SK-N-SH treated with all-trans-retinoic acid at 6 μM for 48 hours (cell line): ENCODE measurements at regions not wholly inside any gene's neighbourhood (a gene's known extent, or its start where the extent isn't known, plus 50 kb on each side); places are given as distances from the start of the nearest gene placed in this dataset.

Source experiments
- ATAC-seq: fragments of 200-7000 bp; cut with Tn5 transposase; 3 replicates; pipeline ENCODE4 v1.9.1; 2020; ENCODE audit warnings: mild to moderate bottlenecking, moderate library complexity
- ARNTL ChIP-seq: fragments of 450-650 bp; formaldehyde crosslinking; IDR thresholded peaks from 2 replicates; pipeline ENCODE4 v1.5.0; 2020; ENCODE audit warnings: low read depth, mild to moderate bottlenecking, moderate library complexity, borderline replicate concordance
- BACH2 ChIP-seq: fragments of 250-450 bp; sonication (Bioruptor Pico); IDR thresholded peaks from 2 replicates; pipeline ENCODE4 v1.9.0; 2021; ENCODE audit warnings: mild to moderate bottlenecking, borderline replicate concordance
- CREB5 ChIP-seq: fragments of 250-450 bp; sonication (Bioruptor Pico); IDR thresholded peaks from 2 replicates; pipeline ENCODE4 v1.5.1; 2020; ENCODE audit warnings: low read depth, mild to moderate bottlenecking, moderate library complexity
- CSDC2 ChIP-seq: fragments of 250-450 bp; sonication (Bioruptor Pico); IDR thresholded peaks from 2 replicates; pipeline ENCODE4 v1.5.0; 2020; ENCODE audit warnings: mild to moderate bottlenecking, moderate library complexity
- CSRNP3 ChIP-seq: fragments of 250-450 bp; sonication (Bioruptor Pico); IDR thresholded peaks from 2 replicates; pipeline ENCODE4 v1.5.1; 2021; ENCODE audit warnings: mild to moderate bottlenecking, moderate library complexity
- ESRRG ChIP-seq: fragments of 250-450 bp; sonication (Bioruptor Pico); IDR thresholded peaks from 2 replicates; pipeline ENCODE4 v1.6.1; 2021; ENCODE audit warnings: mild to moderate bottlenecking
- GLIS3 ChIP-seq: fragments of 250-450 bp; sonication (Bioruptor Pico); IDR thresholded peaks from 2 replicates; pipeline ENCODE4 v1.5.0; 2020; ENCODE audit warnings: mild to moderate bottlenecking, moderate library complexity
- ISL1 ChIP-seq: fragments of 250-450 bp; sonication (Bioruptor Pico); IDR thresholded peaks from 2 replicates; pipeline ENCODE4 v2.1.2; 2022; ENCODE audit warnings: mild to moderate bottlenecking, moderate library complexity
- OSR1 ChIP-seq: fragments of 250-450 bp; sonication (Bioruptor Pico); IDR thresholded peaks from 2 replicates; pipeline ENCODE4 v1.8.0; 2022; ENCODE audit warnings: moderate library complexity, mild to moderate bottlenecking, inconsistent platforms
- PATZ1 ChIP-seq: fragments of 250-450 bp; sonication (Bioruptor Pico); IDR thresholded peaks from 2 replicates; pipeline ENCODE4 v1.8.0; 2020; ENCODE audit warnings: mild to moderate bottlenecking, moderate library complexity, borderline replicate concordance
- PPARA ChIP-seq: fragments of 250-450 bp; sonication (Bioruptor Pico); IDR thresholded peaks from 2 replicates; pipeline ENCODE4 v1.5.0; 2020; ENCODE audit warnings: mild to moderate bottlenecking, borderline replicate concordance
- SNAI2 ChIP-seq: fragments of 250-450 bp; sonication (Bioruptor Pico); IDR thresholded peaks from 2 replicates; pipeline ENCODE4 v1.5.0; 2020; ENCODE audit warnings: mild to moderate bottlenecking, moderate library complexity
- TCF4 ChIP-seq: fragments of 250-450 bp; sonication (Bioruptor Pico); IDR thresholded peaks from 2 replicates; pipeline ENCODE4 v1.8.0; 2021; ENCODE audit warnings: mild to moderate bottlenecking, moderate library complexity, borderline replicate concordance
- TOX ChIP-seq: fragments of 250-450 bp; sonication (Bioruptor Pico); IDR thresholded peaks from 2 replicates; pipeline ENCODE4 v1.8.0; 2021; ENCODE audit warnings: mild to moderate bottlenecking, moderate library complexity, borderline replicate concordance
- ZC3H10 ChIP-seq: fragments of 250-450 bp; sonication (Bioruptor Pico); IDR thresholded peaks from 2 replicates; pipeline ENCODE4 v1.5.1; 2021; ENCODE audit warnings: mild to moderate bottlenecking, moderate library complexity
- ZFP3 ChIP-seq: fragments of 250-450 bp; sonication (Bioruptor Pico); IDR thresholded peaks from 2 replicates; pipeline ENCODE4 v1.5.0; 2020; ENCODE audit warnings: mild to moderate bottlenecking, moderate library complexity
- ZFP30 ChIP-seq: fragments of 450-650 bp; formaldehyde crosslinking; IDR thresholded peaks from 2 replicates; pipeline ENCODE4 v1.5.0; 2022; ENCODE audit warnings: mild to moderate bottlenecking, moderate library complexity
- ZNF565 ChIP-seq: fragments of 450-650 bp; formaldehyde crosslinking; conservative IDR thresholded peaks from 2 replicates; pipeline ENCODE4 v1.5.0; 2020; ENCODE audit warnings: low read depth, mild to moderate bottlenecking, moderate library complexity
- ZNF70 ChIP-seq: fragments of 450-650 bp; formaldehyde crosslinking; IDR thresholded peaks from 2 replicates; pipeline ENCODE4 v1.5.0; 2020; ENCODE audit warnings: mild to moderate bottlenecking, moderate library complexity
- ZNF8 ChIP-seq: fragments of 450-650 bp; formaldehyde crosslinking; IDR thresholded peaks from 2 replicates; pipeline ENCODE4 v1.5.0; 2020; ENCODE audit warnings: mild to moderate bottlenecking, moderate library complexity
- TF ChIP-seq, protein P1 (sequence below): fragments of 250-450 bp; sonication (Bioruptor Pico); IDR thresholded peaks from 2 replicates; pipeline ENCODE4 v1.8.0; 2021; ENCODE audit warnings: low read depth, mild to moderate bottlenecking, moderate library complexity, borderline replicate concordance
- TF ChIP-seq, protein P2 (sequence below): fragments of 250-450 bp; sonication (Bioruptor Pico); IDR thresholded peaks from 2 replicates; pipeline ENCODE4 v1.5.0; 2020; ENCODE audit warnings: mild to moderate bottlenecking, moderate library complexity

DNA sequence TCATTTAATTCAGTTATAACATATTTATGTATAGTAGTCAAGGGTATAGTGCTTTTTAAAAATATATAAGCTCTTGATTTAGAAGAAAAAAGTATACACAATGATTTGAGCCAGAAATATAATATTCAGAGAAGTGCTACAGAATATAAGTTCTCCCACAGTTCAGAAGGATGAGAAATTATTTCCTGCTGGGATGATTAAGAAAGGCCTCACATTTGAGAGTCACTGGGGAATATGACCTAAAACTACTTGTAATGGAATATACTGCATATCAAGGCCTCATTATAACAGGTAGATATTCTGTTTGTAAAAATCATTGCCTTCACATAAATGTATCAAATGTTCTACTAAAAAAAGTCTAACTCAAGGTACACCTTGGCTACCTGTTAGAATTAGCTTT lies 203.5 kb downstream of the MBD2 start:
- ATAC-seq: no peak
- TF ChIP-seq CSRNP3 (CRISPR knock-in tag): no peak
- TF ChIP-seq, protein P1, sequence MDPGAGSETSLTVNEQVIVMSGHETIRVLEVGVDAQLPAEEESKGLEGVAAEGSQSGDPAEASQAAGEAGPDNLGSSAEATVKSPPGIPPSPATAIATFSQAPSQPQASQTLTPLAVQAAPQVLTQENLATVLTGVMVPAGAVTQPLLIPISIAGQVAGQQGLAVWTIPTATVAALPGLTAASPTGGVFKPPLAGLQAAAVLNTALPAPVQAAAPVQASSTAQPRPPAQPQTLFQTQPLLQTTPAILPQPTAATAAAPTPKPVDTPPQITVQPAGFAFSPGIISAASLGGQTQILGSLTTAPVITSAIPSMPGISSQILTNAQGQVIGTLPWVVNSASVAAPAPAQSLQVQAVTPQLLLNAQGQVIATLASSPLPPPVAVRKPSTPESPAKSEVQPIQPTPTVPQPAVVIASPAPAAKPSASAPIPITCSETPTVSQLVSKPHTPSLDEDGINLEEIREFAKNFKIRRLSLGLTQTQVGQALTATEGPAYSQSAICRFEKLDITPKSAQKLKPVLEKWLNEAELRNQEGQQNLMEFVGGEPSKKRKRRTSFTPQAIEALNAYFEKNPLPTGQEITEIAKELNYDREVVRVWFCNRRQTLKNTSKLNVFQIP (CRISPR knock-in tag): no peak
- TF ChIP-seq TCF4: no peak
- TF ChIP-seq ZNF70 (CRISPR knock-in tag): no peak
- no peak for TF ChIP-seq ZFP3
- no peak for TF ChIP-seq ZFP30 (CRISPR knock-in tag)
- no peak for TF ChIP-seq ARNTL (CRISPR knock-in tag)
- no peak for TF ChIP-seq ZNF565
- TF ChIP-seq PPARA (CRISPR knock-in tag): no peak

DNA sequence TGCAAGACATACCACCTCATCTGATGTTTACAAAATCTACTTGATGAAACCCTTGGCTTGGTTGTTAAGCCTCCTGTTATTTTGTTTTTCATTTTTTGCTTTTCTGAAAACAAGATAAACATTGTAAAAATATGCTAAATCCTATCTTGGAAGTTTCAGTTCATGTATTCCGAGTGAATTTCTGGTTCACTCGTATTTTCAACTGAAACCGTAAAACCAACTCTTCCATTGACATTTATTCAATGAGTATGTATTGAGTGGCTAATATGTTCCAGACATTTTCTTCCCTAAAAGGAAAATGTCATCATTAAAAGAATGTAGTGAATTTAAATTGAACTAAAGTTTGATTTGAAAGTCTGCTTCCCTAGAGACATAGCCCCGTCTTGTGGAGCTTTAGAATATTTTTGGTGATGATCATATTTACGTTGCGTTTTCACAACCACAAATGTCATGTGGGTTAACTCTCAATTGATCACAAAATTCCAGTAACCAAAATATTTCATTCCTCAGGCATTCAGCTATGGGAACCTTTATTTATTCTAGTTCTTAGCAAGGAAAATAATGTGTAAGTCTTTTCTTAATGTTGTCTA lies 204.2 kb downstream of the MBD2 start:
- ATAC-seq: no peak

DNA sequence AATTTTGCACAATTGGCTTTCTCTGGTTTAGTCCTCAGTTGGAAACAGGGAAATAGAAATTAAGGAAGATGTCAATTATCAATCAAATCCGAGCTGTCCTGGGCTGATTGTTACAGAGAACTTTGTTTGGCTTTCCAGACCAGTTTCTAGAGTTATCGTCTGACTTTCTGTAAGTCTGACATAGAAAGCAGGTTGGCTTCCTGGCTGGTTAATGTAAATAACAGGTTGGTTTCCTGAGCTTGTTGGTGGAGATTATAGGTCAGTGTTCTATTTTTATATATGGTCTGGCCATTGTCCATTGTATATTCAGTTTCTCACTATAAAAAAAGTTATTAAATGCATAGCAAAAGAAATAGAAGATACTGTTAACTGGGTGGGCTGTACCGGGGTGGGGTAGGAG lies 204.8 kb downstream of the MBD2 start:
- ATAC-seq: no peak
- TF ChIP-seq ZNF565 (no peak), SNAI2 (CRISPR knock-in tag) (no peak), CSDC2 (no peak), PATZ1 (CRISPR knock-in tag) (no peak), TCF4 (no peak), TOX (CRISPR knock-in tag) (no peak), OSR1 (no peak), ISL1 (no peak), GLIS3 (CRISPR knock-in tag) (no peak), PPARA (CRISPR knock-in tag) (no peak), ZC3H10 (CRISPR knock-in tag) (no peak), CSRNP3 (CRISPR knock-in tag) (no peak), BACH2 (CRISPR knock-in tag) (no peak), ESRRG (CRISPR knock-in tag) (no peak), ZFP3 (no peak), ZNF8 (CRISPR knock-in tag) (no peak)
- TF ChIP-seq, protein P2, sequence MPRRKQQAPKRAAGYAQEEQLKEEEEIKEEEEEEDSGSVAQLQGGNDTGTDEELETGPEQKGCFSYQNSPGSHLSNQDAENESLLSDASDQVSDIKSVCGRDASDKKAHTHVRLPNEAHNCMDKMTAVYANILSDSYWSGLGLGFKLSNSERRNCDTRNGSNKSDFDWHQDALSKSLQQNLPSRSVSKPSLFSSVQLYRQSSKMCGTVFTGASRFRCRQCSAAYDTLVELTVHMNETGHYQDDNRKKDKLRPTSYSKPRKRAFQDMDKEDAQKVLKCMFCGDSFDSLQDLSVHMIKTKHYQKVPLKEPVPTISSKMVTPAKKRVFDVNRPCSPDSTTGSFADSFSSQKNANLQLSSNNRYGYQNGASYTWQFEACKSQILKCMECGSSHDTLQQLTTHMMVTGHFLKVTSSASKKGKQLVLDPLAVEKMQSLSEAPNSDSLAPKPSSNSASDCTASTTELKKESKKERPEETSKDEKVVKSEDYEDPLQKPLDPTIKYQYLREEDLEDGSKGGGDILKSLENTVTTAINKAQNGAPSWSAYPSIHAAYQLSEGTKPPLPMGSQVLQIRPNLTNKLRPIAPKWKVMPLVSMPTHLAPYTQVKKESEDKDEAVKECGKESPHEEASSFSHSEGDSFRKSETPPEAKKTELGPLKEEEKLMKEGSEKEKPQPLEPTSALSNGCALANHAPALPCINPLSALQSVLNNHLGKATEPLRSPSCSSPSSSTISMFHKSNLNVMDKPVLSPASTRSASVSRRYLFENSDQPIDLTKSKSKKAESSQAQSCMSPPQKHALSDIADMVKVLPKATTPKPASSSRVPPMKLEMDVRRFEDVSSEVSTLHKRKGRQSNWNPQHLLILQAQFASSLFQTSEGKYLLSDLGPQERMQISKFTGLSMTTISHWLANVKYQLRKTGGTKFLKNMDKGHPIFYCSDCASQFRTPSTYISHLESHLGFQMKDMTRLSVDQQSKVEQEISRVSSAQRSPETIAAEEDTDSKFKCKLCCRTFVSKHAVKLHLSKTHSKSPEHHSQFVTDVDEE (CRISPR knock-in tag): no peak

More for the DNA sequence above, 204.2 kb downstream of the MBD2 start:
- TF ChIP-seq ZNF8 (CRISPR knock-in tag): no peak
- no peak for TF ChIP-seq GLIS3 (CRISPR knock-in tag)
- TF ChIP-seq ZNF70 (CRISPR knock-in tag): no peak
- TF ChIP-seq TCF4: no peak
- TF ChIP-seq CREB5: no peak
- TF ChIP-seq ISL1: no peak
- no peak for TF ChIP-seq ZFP30 (CRISPR knock-in tag)
- TF ChIP-seq ZFP3: no peak
- TF ChIP-seq OSR1: no peak
- TF ChIP-seq BACH2 (CRISPR knock-in tag): no peak
- TF ChIP-seq, protein P1 (CRISPR knock-in tag): no peak
